Testis (tissue), 2 donors: ENCODE measurements at regions not wholly inside any gene's neighbourhood (a gene's known extent, or its start where the extent isn't known, plus 50 kb on each side); places are given as distances from the start of the nearest gene placed in this dataset.

Experiments
- POLR2A ChIP-seq: fragments of 450-650 bp; IDR thresholded peaks from one replicate; pipeline ENCODE4 v1.6.1; 2017; ENCODE audit warnings: antibody characterized with exemption, mild to moderate bottlenecking, moderate library complexity
- TF ChIP-seq, protein P1 (sequence below), 3 experiments: fragments of 450-650 bp in 2 of 3; fragments of 200-600 bp in 1 of 3; sonication (generic) in 1 of 3; IDR thresholded peaks; one replicate each; pipeline ENCODE4 v1.5.1; 2016 to 2019; ENCODE audit warnings: antibody characterized with exemption in 3 of 3, mild to moderate bottlenecking in 2 of 3, moderate library complexity in 1 of 3

DNA sequence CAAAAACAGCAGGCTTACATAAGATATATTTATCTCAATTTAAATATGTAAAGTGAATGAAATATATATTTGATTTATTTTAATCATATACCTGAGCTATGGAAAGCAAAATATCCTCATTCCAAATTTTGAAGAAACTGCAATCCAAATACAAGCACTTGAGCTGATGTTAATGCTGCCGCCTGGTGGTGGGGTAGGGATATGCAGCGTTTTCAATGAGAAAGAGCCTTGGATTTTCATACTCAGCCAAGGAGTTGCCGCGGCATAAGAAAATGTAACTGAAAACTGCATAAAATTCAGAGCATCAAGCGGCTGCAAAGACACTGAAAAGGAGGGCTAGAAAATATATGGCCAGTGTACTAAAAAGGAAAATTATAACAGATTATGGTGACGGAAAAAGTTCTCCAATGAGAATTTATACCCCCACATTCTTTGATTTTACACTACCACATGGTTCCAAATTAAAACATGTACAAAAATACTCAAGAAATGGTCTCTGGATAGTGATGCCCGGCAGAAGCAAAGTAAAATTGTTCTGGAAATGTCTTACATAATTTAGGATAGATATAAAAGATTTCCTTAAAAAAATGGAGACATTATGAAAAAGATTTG, 660.3 kb upstream of the PITX2 start:
- TF ChIP-seq, protein P1, sequence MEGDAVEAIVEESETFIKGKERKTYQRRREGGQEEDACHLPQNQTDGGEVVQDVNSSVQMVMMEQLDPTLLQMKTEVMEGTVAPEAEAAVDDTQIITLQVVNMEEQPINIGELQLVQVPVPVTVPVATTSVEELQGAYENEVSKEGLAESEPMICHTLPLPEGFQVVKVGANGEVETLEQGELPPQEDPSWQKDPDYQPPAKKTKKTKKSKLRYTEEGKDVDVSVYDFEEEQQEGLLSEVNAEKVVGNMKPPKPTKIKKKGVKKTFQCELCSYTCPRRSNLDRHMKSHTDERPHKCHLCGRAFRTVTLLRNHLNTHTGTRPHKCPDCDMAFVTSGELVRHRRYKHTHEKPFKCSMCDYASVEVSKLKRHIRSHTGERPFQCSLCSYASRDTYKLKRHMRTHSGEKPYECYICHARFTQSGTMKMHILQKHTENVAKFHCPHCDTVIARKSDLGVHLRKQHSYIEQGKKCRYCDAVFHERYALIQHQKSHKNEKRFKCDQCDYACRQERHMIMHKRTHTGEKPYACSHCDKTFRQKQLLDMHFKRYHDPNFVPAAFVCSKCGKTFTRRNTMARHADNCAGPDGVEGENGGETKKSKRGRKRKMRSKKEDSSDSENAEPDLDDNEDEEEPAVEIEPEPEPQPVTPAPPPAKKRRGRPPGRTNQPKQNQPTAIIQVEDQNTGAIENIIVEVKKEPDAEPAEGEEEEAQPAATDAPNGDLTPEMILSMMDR (IDR thresholded peaks at IDR 0.05), result peak; percentile 57 to 81 (median 79)
- no peak for TF ChIP-seq POLR2A
